GM18868 (cell line): ENCODE measurements at regions not wholly inside any gene's neighbourhood (a gene's known extent, or its start where the extent isn't known, plus 50 kb on each side); places are given as distances from the start of the nearest gene placed in this dataset.
"Not testable (repeated sequence)": the region's sequence is repeated elsewhere in the genome, so short reads cannot be mapped to it uniquely, and the experiment has no call there.

Experiments
- ATAC-seq: cut with Tn5 transposase; IDR thresholded peaks from one replicate; pipeline ENCODE4 v1.9.1; 2021; ENCODE audit warnings: mild to moderate bottlenecking, moderate library complexity; ENCODE audit not compliant: unreplicated experiment

- ATAC-seq: no peak
Observed at GRCh38 chr3:109982201-109982600, 644.9 kb upstream of the DPPA4 start.

- ATAC-seq: no peak
Observed at GRCh38 chr3:109984976-109985375, 647.6 kb upstream of the DPPA4 start.

- ATAC-seq: no peak
Observed at GRCh38 chr3:109985943-109986555, 648.7 kb upstream of the DPPA4 start.

DNA sequence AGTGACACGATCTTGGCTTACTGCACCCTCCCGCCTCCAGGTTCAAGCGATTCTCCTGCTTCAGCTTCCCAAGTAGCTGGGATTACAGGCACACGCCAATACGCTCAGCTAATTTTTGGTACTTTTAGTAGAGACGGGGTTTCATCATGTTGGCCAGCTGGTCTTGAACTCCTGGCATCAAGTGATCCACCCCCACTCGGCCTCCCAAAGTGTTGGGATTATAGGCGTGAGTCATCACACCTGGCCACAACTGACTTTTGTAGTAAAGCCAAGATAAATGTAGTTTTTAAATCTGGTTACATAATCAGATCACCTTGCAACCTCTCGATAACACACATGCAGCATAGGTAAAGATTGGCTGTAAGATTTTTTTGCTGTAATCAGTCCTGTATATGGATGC lies 657.5 kb upstream of the DPPA4 start:
- no peak for ATAC-seq

DNA sequence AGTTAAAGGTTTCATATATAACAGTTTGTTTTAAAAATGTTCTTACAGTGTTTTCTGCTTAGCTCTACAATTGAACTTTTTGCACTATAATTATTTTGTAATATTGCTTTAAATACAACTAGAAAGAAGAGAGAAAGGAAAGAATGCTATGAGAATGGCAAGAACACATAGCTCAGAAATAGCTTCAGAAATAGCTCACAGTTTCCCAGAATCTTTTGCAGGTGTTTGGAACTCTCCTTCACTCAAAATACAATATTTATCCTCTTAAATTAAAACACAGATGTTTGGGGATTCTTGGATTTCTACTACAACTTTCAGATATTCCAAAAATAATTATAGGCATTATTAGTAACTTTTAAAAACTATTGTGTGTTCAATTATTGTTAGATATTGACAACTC lies 658.0 kb upstream of the DPPA4 start:
- no peak for ATAC-seq

- ATAC-seq: not testable (repeated sequence)
Observed at GRCh38 chr3:110001905-110002304, 664.6 kb upstream of the DPPA4 start.

- no peak for ATAC-seq
Observed at GRCh38 chr3:110006913-110007312, 669.6 kb upstream of the DPPA4 start.

- ATAC-seq: peak; percentile 63
Observed at GRCh38 chr3:110015231-110015963, 678.1 kb upstream of the DPPA4 start.

DNA sequence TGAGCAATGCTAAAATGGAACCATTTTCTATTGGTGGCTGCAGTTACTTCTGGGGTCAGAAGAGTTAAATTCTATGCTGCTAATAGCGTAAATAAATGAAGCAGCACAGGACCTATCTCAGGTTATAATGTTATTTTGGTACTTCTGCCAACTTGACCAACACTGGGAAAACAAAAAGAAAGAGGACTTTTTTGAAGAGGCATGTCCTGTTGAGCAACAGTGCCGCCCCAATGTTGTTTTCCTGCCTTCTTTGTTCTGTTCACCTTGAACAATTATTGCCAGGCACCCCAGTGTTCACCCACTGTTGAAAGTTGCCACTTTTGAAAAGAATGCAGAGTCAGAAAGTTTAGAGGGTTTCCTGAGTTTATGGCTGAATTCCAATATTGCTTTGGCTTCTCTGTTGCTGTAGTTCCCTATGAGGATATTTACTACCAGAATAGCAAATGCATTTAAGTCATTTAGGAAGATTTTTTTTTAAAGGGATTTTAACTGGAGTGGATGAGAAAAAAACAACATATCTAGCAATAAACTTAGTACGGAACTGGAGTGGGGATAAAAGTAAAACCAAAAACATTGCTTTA lies 679.0 kb upstream of the DPPA4 start:
- ATAC-seq: no peak

DNA sequence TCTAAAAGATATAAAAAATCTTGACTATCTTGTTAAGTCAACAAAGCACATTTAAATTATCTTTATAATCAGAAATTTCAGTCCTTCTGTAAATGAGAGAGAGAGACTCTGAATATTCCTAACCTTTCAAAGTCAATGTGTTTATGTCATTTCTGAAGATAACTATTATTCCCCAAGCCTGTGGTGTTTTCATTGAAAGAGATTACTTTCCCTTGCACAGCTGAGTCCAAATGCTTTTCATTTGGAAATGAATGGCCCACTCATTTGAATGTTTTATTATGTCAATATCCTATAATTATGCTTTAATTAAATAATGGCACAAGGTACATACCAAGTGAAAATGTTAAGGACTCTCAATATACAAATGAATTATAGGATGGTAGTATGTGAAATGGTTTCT lies 680.0 kb upstream of the DPPA4 start:
- ATAC-seq: no peak

DNA sequence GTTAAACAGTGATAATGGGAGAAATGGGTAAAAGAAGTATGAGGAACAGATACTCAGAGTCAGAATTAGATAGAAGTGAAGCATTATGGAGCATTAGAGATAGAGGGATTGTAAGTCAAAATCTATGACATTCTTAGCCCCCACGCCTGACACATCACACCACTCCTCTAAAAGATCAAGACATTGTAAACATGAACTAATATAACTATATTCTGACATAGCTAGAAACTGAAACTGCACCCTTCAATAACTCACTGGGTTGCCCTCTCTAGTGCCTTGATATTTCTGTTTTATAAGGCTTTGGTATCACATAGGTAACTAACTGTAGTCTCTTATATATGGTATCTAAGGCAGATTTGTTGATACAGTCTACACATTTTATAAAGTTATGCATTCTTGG lies 684.3 kb upstream of the DPPA4 start:
- peak; percentile 85 for ATAC-seq

GRCh38 chr3:110023022-110023421 lies 685.7 kb upstream of the DPPA4 start:
- ATAC-seq: not testable (repeated sequence)

GRCh38 chr3:110026421-110026820 lies 689.1 kb upstream of the DPPA4 start:
- ATAC-seq: no peak

- ATAC-seq: no peak
Observed at GRCh38 chr3:110027446-110028080, 690.2 kb upstream of the DPPA4 start.

GRCh38 chr3:110031975-110032374 lies 694.6 kb upstream of the DPPA4 start:
- no peak for ATAC-seq

DNA sequence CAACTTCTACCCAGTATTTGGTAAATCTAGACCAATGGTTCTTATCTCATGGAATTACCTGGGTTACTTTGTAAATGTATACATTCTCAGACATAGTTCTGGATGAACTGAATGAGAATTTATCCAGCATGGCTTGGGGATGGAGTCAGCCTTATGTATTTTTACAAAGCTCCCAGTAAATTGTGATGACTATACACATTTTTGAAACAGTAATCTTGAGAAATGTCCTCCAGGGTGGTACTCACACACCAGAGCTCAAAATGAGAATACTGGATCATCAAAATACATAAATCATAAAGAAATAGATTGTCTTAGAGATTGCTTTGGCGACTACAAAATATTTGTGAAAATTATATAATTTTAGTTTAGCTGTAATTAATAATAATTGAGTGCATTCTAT lies 722.1 kb upstream of the DPPA4 start:
- ATAC-seq: no peak

GRCh38 chr3:110062716-110063115 lies 725.4 kb upstream of the DPPA4 start:
- ATAC-seq: no peak

GRCh38 chr3:110063178-110063577 lies 725.8 kb upstream of the DPPA4 start:
- no peak for ATAC-seq

DNA sequence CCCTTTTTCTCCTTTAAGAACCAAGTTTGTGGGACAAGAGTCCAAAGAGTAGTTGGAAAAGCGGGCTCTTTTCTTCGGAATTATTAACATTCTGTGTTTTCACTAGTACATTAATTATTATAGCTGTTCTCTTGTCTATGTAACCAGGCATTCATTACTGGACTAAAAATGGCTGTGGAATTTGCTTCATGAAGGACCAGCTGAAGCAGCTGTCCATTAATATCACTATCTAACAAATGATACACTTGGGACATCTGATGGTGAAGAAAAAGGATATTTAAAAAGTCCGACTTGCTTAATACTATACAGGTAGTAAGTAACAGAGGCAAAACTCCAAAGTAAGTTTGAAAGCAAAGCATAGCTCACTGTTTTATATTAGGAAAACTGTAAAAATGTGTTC lies 728.9 kb upstream of the DPPA4 start:
- no peak for ATAC-seq

GRCh38 chr3:110067527-110067926 lies 730.2 kb upstream of the DPPA4 start:
- ATAC-seq: peak; percentile 28

GRCh38 chr3:110069761-110070160 lies 732.4 kb upstream of the DPPA4 start:
- ATAC-seq: peak; percentile 40
